ENCODE measurements at regions not wholly inside any gene's neighbourhood (a gene's known extent, or its start where the extent isn't known, plus 50 kb on each side); places are given as distances from the start of the nearest gene placed in this dataset.

DNA sequence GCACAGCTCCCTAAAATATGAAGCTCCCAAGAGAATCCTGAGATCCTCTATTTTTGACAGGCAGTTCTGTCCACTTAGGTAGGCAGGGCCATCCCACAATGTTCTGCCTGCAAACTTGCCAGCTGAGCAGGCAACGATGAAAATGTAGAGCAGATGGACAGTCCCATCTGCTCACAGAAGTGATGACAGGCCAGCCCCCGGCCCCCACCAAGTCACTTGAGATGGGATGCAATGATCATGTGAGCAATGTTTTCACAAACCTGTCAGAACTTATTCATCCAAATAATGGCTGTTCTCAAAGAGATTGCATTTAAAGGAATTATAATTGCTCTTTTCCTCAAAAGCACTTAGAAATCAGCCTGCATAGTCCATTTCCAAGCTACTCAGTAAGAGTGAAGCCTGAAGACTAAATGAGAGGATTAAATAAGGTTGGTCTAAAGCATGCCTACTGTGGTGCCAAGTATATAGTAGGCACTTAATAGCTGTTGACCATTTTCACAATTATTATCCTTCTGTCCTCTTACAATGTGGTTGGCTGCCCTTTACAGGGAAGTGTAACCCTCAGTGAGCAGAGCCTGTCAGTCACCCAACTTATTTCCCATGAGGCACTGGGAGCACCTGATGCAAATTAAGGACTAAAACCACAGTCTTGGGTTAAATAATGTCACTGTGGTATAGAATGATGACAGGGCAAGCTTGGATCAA is 301.2 kb downstream of the FGFR2 start:
- no peak for DNase-seq
- no peak for FAIRE-seq
- Histone ChIP-seq H3K4me1 (no peaks in the 10 kb centered on the region), H3K27me3 (no peaks in the 10 kb centered on the region), H3K9me3 (no peaks in the 10 kb centered on the region), H3K4me3 (no peak overlapping the region), H3K36me3 (no peaks in the 10 kb centered on the region), H3K27ac (no peak overlapping the region)
- 55 to 67% methylated on average over 2 of the region's 2 CpGs for WGBS, 2 donors
- intact Hi-C loops (cut with DNase I), result no loop called here
- ATAC-seq, result no peak
- TF ChIP-seq, protein P1, sequence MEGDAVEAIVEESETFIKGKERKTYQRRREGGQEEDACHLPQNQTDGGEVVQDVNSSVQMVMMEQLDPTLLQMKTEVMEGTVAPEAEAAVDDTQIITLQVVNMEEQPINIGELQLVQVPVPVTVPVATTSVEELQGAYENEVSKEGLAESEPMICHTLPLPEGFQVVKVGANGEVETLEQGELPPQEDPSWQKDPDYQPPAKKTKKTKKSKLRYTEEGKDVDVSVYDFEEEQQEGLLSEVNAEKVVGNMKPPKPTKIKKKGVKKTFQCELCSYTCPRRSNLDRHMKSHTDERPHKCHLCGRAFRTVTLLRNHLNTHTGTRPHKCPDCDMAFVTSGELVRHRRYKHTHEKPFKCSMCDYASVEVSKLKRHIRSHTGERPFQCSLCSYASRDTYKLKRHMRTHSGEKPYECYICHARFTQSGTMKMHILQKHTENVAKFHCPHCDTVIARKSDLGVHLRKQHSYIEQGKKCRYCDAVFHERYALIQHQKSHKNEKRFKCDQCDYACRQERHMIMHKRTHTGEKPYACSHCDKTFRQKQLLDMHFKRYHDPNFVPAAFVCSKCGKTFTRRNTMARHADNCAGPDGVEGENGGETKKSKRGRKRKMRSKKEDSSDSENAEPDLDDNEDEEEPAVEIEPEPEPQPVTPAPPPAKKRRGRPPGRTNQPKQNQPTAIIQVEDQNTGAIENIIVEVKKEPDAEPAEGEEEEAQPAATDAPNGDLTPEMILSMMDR (IDR thresholded peaks at IDR 0.05), result no peak

DNA sequence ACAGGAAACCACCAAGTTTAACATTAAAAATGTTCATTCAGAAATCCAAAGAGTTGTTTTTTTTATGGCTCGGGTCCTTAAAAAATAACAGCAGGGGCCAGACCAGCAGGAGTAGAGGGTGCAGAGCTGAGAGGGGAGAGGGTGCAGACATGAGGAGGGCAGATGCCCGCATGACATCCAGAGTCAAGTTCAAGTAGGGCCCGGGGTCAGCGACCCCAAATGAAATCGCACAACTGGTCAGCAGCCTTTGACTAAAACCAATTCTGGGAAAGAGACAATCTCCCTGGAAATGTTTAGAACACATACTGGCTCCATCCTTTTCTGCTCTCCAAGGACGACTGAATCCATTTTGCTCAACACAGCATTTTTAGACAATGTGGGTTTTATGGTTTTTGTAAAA is 297.5 kb downstream of the FGFR2 start:
- H3K4me3 ChIP-seq, result no peak overlapping the region
- FAIRE-seq (no peak), DNase-seq (no peak), ATAC-seq (no peak)
- intact Hi-C loops (cut with DNase I), result no loop called here
- no peaks in the 10 kb centered on the region for H3K36me3 ChIP-seq
- no peak overlapping the region for H3K27ac ChIP-seq
- 78 to 83% methylated on average over 6 of the region's 6 CpGs for WGBS, 2 donors
- TF ChIP-seq, protein P1 (IDR thresholded peaks at IDR 0.05), result no peak
- no peaks in the 10 kb centered on the region for H3K4me1 ChIP-seq
- no peaks in the 10 kb centered on the region for H3K9me3 ChIP-seq
- H3K27me3 ChIP-seq, result no peaks in the 10 kb centered on the region

DNA sequence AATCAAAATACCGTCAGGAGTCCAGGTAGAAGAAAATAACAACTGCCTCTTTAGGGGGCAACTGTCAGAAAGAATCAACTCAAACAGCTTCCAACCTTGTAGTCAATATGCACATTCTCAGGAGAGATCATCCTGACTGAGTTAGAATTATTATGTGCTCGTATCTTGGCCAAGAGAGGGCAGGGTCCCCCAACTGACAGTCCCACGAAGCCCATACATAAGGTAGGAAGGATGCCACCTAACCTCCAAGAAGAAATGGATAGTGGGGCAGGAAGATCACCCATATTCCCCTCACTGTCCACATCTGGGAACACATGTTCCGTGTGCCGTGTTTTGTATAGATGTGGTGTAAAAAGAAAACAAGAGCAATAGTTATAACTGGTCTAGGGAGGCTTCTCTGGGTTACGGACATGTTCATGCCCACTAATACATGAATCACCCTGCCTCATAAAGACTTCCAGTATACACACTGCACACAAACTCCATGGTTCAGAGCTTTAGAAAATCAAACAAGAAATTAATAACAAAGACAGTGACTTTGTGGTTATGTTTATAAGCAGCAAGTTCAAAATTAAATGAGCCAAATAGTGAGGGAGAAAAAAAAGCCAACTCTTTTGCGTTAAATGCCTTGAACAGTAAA is 295.6 kb downstream of the FGFR2 start:
- ATAC-seq, result peak in 1 of 4 donors; percentile 24
- 68 to 70% methylated on average over 7 of the region's 7 CpGs for WGBS, 2 donors
- no peak for FAIRE-seq

DNA sequence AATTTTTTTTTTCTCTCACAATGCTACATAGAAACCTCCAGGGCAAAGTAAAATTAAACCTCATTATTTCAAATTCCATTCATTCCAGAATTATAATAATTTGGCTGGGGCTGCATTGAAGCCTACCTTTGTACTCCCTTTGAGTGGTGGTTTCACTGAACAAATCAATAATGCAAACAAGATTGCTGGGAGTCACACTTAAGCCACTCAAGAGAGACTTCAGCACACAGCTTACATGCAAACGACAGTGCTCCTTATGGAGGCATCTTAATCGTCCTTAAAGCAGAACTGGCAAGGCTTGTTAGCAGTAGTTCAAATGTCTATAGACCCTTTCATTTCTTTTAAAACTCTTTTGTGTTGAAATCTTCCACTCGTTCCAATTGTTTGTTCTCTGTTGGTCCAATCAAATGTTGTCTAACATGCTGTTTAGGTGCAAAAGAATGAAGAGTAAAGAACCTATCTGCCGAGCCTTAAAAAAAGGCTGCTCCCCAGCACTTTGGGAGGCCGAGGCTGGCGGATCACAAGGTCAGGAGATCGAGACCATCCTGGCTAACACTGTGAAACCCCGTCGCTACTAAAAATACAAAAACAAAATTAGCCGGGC is 294.9 kb downstream of the FGFR2 start:
- 30 to 34% methylated on average over 10 of the region's 10 CpGs for WGBS, 2 donors
- no peak for FAIRE-seq
- ATAC-seq, result peak; percentile 49 to 88 (median 58)

More for the DNA sequence above, 295.6 kb downstream of the FGFR2 start:
- Histone ChIP-seq H3K27me3 (no peaks in the 10 kb centered on the region), H3K4me3 (no peak overlapping the region), H3K27ac (peak overlapping the region in 1 of 4 donors; percentile 7), H3K36me3 (no peaks in the 10 kb centered on the region), H3K9me3 (no peaks in the 10 kb centered on the region), H3K4me1 (no peaks in the 10 kb centered on the region)
- intact Hi-C loops (cut with DNase I), result no loop called here
- DNase-seq, result no peak
- TF ChIP-seq, protein P1 (IDR thresholded peaks at IDR 0.05), result no peak

More for the DNA sequence above, 294.9 kb downstream of the FGFR2 start:
- Histone ChIP-seq H3K4me3 (no peak overlapping the region), H3K27ac (peak overlapping the region in 3 of 4 donors; percentile 19 to 29 (median 21)), H3K4me1 (no peaks in the 10 kb centered on the region), H3K27me3 (no peaks in the 10 kb centered on the region), H3K9me3 (no peaks in the 10 kb centered on the region), H3K36me3 (no peaks in the 10 kb centered on the region)
- no peak for DNase-seq
- intact Hi-C loops (cut with DNase I), result no loop called here
- TF ChIP-seq, protein P1 (IDR thresholded peaks at IDR 0.05), result no peak
